Sigmoid colon (tissue), 4 donors: ENCODE measurements at regions not wholly inside any gene's neighbourhood (a gene's known extent, or its start where the extent isn't known, plus 50 kb on each side); places are given as distances from the start of the nearest gene placed in this dataset.

Source experiments
- CTCF ChIP-seq, 4 experiments: fragments of 450-650 bp in 3 of 4; fragments of 200-600 bp in 1 of 4; IDR thresholded peaks; one replicate each; pipeline ENCODE4 v1.5.1; 2016 to 2019; ENCODE audit warnings: antibody characterized with exemption in 4 of 4, mild to moderate bottlenecking in 3 of 4, moderate library complexity in 2 of 4
- POLR2A ChIP-seq, 2 donors: fragments of 450-650 bp; IDR thresholded peaks; one replicate each; pipeline ENCODE4 v1.6.1; 2016; ENCODE audit warnings: antibody characterized with exemption in 2 of 2, mild to moderate bottlenecking in 2 of 2, moderate library complexity in 2 of 2
- POLR2AphosphoS5 ChIP-seq, 4 donors: sonication (generic); formaldehyde crosslinking; IDR thresholded peaks; one replicate each; pipeline ENCODE4 v1.6.1; 2017; ENCODE audit warnings: antibody characterized with exemption in 4 of 4

DNA sequence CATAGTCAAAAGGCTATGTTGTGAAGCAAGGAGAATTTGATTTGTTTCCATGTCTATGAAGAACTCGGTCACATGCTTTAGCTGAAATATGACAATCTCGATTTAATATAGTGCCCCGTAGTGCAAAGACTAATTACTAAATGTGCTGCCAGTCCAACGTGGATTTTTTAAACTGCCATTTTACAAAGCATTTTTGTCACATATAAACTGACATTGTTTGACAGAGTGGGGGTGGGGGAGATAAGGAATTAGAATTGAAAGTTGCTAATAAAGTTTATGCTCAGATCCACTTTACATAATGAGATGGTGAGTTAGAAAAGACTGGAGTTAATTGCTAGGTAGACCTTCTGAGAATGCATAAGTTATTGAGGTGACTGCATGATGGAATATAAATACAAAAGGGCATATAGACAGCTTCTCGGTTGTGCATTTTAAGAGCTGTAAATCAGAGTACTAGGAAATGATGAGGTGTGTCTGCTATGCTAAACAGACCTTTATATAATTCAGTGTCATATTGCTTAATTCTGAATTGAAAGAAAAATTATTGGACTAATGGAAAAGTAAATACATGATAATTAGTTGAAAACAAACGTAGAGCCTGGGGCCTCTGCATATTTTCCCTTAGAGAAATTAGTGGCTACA, 158.9 kb upstream of the MTNR1B start:
- no peak for TF ChIP-seq CTCF (IDR thresholded peaks at IDR 0.05)
- no peak for TF ChIP-seq POLR2A (IDR thresholded peaks at IDR 0.05)
- TF ChIP-seq POLR2AphosphoS5 (IDR thresholded peaks at IDR 0.05) = no peak
